ENCODE measurements at regions not wholly inside any gene's neighbourhood (a gene's known extent, or its start where the extent isn't known, plus 50 kb on each side); places are given as distances from the start of the nearest gene placed in this dataset.

- TF ChIP-seq, protein P1, sequence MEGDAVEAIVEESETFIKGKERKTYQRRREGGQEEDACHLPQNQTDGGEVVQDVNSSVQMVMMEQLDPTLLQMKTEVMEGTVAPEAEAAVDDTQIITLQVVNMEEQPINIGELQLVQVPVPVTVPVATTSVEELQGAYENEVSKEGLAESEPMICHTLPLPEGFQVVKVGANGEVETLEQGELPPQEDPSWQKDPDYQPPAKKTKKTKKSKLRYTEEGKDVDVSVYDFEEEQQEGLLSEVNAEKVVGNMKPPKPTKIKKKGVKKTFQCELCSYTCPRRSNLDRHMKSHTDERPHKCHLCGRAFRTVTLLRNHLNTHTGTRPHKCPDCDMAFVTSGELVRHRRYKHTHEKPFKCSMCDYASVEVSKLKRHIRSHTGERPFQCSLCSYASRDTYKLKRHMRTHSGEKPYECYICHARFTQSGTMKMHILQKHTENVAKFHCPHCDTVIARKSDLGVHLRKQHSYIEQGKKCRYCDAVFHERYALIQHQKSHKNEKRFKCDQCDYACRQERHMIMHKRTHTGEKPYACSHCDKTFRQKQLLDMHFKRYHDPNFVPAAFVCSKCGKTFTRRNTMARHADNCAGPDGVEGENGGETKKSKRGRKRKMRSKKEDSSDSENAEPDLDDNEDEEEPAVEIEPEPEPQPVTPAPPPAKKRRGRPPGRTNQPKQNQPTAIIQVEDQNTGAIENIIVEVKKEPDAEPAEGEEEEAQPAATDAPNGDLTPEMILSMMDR (IDR thresholded peaks at IDR 0.05), result no peak
- TF ChIP-seq POLR2A (IDR thresholded peaks at IDR 0.05) (no peak), POLR2AphosphoS5 (IDR thresholded peaks at IDR 0.05; ENCODE audit: insufficient read depth in 1 of 2, low read depth in 1 of 2) (no peak)
Observed at GRCh38 chr18:53625997-53626599, 598.4 kb downstream of the MBD2 start.
